ENCODE measurements at regions not wholly inside any gene's neighbourhood (a gene's known extent, or its start where the extent isn't known, plus 50 kb on each side); places are given as distances from the start of the nearest gene placed in this dataset.

GRCh38 chr9:73348471-73348870 is 196.8 kb downstream of the ANXA1 start:
- TF ChIP-seq, protein P1, sequence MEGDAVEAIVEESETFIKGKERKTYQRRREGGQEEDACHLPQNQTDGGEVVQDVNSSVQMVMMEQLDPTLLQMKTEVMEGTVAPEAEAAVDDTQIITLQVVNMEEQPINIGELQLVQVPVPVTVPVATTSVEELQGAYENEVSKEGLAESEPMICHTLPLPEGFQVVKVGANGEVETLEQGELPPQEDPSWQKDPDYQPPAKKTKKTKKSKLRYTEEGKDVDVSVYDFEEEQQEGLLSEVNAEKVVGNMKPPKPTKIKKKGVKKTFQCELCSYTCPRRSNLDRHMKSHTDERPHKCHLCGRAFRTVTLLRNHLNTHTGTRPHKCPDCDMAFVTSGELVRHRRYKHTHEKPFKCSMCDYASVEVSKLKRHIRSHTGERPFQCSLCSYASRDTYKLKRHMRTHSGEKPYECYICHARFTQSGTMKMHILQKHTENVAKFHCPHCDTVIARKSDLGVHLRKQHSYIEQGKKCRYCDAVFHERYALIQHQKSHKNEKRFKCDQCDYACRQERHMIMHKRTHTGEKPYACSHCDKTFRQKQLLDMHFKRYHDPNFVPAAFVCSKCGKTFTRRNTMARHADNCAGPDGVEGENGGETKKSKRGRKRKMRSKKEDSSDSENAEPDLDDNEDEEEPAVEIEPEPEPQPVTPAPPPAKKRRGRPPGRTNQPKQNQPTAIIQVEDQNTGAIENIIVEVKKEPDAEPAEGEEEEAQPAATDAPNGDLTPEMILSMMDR (IDR thresholded peaks at IDR 0.05; ENCODE audit: extremely low read depth, insufficient read depth, missing control alignments) = no peak
- DNase-seq (ENCODE audit: low spot score) = no peak
- in situ Hi-C loops (cut with MboI; ENCODE audit: low pct_unique_long_range_greater_than_20kb, low sequenced_read_pairs, unreplicated experiment) = no loop called here

DNA sequence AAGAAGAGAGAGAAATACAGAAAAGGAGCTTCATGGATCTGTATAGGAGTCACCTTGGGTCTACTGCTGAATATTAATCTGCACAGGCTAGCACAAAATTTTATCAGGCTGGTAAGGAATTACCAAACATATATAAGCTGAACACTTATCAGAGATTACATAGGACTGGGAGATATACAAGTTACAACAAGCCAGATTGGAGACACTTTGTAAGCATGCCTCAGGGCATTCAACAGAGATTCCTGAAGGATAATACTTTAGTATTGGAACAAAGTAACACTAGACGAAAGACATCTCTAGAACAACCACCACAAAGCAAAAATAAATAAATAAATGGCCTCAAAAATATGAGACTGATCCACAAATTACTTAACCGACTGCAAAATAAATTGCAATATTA is 197.8 kb downstream of the ANXA1 start:
- TF ChIP-seq, protein P1 (IDR thresholded peaks at IDR 0.05; ENCODE audit: extremely low read depth, insufficient read depth, missing control alignments) = no peak
- DNase-seq (ENCODE audit: low spot score) = no peak
- in situ Hi-C loops (cut with MboI; ENCODE audit: low pct_unique_long_range_greater_than_20kb, low sequenced_read_pairs, unreplicated experiment) = no loop called here

GRCh38 chr9:73357607-73358006 is 205.9 kb downstream of the ANXA1 start:
- no peak for DNase-seq (ENCODE audit: low spot score)
- in situ Hi-C loops (cut with MboI; ENCODE audit: low pct_unique_long_range_greater_than_20kb, low sequenced_read_pairs, unreplicated experiment) = no loop called here
- TF ChIP-seq, protein P1 (IDR thresholded peaks at IDR 0.05; ENCODE audit: extremely low read depth, insufficient read depth, missing control alignments) = no peak

GRCh38 chr9:73370053-73370452 is 218.4 kb downstream of the ANXA1 start:
- no peak for DNase-seq (ENCODE audit: low spot score)
- in situ Hi-C loops (cut with MboI; ENCODE audit: low pct_unique_long_range_greater_than_20kb, low sequenced_read_pairs, unreplicated experiment) = no loop called here
- TF ChIP-seq, protein P1 (IDR thresholded peaks at IDR 0.05; ENCODE audit: extremely low read depth, insufficient read depth, missing control alignments) = no peak

DNA sequence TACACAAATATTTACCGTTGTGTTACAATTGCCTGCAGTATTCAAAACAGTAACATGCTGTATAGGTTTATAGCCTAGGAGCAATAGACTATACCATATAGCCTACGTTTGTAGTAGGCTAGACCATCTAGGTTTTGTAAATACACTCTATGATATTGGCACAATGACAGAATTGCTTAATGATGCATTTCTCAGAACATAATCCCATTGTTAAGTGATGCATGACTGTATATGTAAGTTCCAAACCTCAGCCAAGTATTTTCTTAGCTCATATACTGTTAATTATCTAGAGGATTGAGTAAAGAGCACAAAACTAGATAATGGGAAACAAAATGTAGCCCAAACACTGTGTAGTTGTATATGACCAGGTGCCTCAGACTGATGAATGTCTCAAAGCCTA is 220.1 kb downstream of the ANXA1 start:
- DNase-seq (ENCODE audit: low spot score) = no peak
- in situ Hi-C loops (cut with MboI; ENCODE audit: low pct_unique_long_range_greater_than_20kb, low sequenced_read_pairs, unreplicated experiment) = no loop called here
- TF ChIP-seq, protein P1 (IDR thresholded peaks at IDR 0.05; ENCODE audit: extremely low read depth, insufficient read depth, missing control alignments) = no peak

DNA sequence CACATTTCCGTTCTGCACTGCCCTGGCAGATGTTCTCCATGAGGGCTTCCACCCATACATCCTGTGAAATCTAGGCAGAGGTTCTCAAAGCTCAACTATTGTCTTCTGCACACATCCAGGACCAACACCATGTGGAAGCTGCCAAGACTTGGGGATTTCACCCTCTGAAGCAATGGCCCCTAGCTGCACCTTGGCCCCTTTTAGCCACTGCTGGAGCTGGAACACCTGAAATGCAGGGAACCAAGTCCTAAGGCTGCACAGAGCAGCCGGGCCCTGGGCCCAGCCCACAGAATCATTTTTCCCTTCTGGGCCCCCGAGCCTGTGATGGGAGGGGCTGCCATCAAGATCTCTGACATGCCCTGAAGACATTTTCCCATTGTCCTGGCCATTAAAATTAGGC is 228.7 kb downstream of the ANXA1 start:
- TF ChIP-seq, protein P1 (IDR thresholded peaks at IDR 0.05; ENCODE audit: extremely low read depth, insufficient read depth, missing control alignments) = no peak
- DNase-seq (ENCODE audit: low spot score) = no peak
- in situ Hi-C loops (cut with MboI; ENCODE audit: low pct_unique_long_range_greater_than_20kb, low sequenced_read_pairs, unreplicated experiment) = no loop called here
